Endodermal cell (in vitro differentiated cells): ENCODE measurements at regions not wholly inside any gene's neighbourhood (a gene's known extent, or its start where the extent isn't known, plus 50 kb on each side); places are given as distances from the start of the nearest gene placed in this dataset.
"Not testable (repeated sequence)": the region's sequence is repeated elsewhere in the genome, so short reads cannot be mapped to it uniquely, and the experiment has no call there.

Source experiments
- DNase-seq: peaks from one replicate; pipeline ENCODE4 v3.0.0-alpha.2; 2017
- H3K27ac ChIP-seq: 2 replicates; pipeline ENCODE4 v1.5.1; 2013; ENCODE audit warnings: mild to moderate bottlenecking, low read depth, low read length, moderate library complexity
- H3K27me3 ChIP-seq: 2 replicates; pipeline ENCODE4 v1.6.1; 2013; ENCODE audit warnings: mild to moderate bottlenecking, low read length, moderate library complexity; ENCODE audit not compliant: insufficient read depth, control insufficient read depth, poor library complexity, severe bottlenecking
- H3K36me3 ChIP-seq: 2 replicates; pipeline ENCODE4 v1.7.0; 2013; ENCODE audit warnings: mild to moderate bottlenecking, low read length, moderate library complexity; ENCODE audit not compliant: control insufficient read depth, insufficient read depth
- H3K4me1 ChIP-seq: one replicate; pipeline ENCODE4 v1.7.0; 2013; ENCODE audit warnings: low read length; ENCODE audit not compliant: control insufficient read depth, insufficient read depth
- H3K4me3 ChIP-seq: 2 replicates; pipeline ENCODE4 v1.5.1; 2013; ENCODE audit warnings: mild to moderate bottlenecking, low read length, moderate library complexity
- H3K9ac ChIP-seq: 2 replicates; pipeline ENCODE4 v1.6.1; 2013; ENCODE audit warnings: mild to moderate bottlenecking, low read length, moderate library complexity; ENCODE audit not compliant: poor library complexity, severe bottlenecking; ENCODE audit errors: extremely low read depth
- H3K9me3 ChIP-seq: 2 replicates; pipeline ENCODE4 v1.6.1; 2013; ENCODE audit warnings: mild to moderate bottlenecking, low read length, moderate library complexity; ENCODE audit not compliant: control insufficient read depth
- H3K27ac Mint-ChIP-seq: 2 replicates; pipeline ENCODE4 v1.8.0; 2020; ENCODE audit warnings: mixed read lengths
- H3K27me3 Mint-ChIP-seq: 2 replicates; pipeline ENCODE4 v1.8.0; 2021; ENCODE audit warnings: mild to moderate bottlenecking, mixed read lengths; ENCODE audit not compliant: insufficient read depth
- H3K36me3 Mint-ChIP-seq: 2 replicates; pipeline ENCODE4 v1.8.0; 2020; ENCODE audit warnings: low read depth, mixed read lengths
- H3K4me1 Mint-ChIP-seq: 2 replicates; pipeline ENCODE4 v1.8.0; 2020; ENCODE audit warnings: mixed read lengths
- H3K4me3 Mint-ChIP-seq: 2 replicates; pipeline ENCODE4 v1.8.0; 2020; ENCODE audit warnings: mild to moderate bottlenecking, moderate library complexity, mixed read lengths
- H3K9me3 Mint-ChIP-seq: 2 replicates; pipeline ENCODE4 v1.8.0; 2020; ENCODE audit warnings: mild to moderate bottlenecking, mixed read lengths
- WGBS, 2 experiments: methylation state at CpG; one replicate each; pipeline versions ENCODE4 v1.1.5 to v1.1.7; 2013; ENCODE audit warnings: missing lambda C conversion rate in 2 of 2, mixed read lengths in 1 of 2; ENCODE audit not compliant: insufficient coverage in 1 of 2, insufficient read length in 1 of 2; 5-methylcytosine and 5-hydroxymethylcytosine counted together

DNA sequence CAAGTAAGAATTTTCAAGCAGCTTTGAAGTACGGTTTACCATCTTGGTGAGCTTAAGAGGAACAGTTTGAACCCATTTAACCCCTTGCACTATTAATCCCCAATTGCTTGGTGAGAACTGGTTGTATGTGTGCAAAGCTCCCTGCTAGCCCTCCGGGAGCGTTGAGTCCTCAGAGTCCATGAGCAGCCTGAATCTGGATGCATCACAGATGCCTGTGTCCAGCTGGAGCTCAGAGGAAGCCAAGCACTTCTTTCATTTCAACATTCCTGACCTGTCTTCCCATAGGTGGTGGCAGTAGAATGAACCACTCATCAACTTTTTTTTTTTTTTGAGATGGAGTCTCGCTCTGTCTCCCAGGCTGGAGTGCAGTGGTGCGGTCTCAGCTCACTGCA lies 199.9 kb upstream of the IRF2BP2 start:
- H3K27ac ChIP-seq, H3K27me3 Mint-ChIP-seq: not testable (repeated sequence)
- 85% methylated on average over 3 of the region's 5 CpGs; no CpG with 5 or more reads in 1 of the 2 experiments for WGBS, 2 experiments

GRCh38 chr1:234808943-234809853 lies 199.2 kb upstream of the IRF2BP2 start:
- WGBS, 2 experiments, result 85 to 95% methylated on average over 6 to 12 of the region's 23 CpGs
- not testable (repeated sequence) for H3K27me3 Mint-ChIP-seq

More for the DNA sequence above, 199.9 kb upstream of the IRF2BP2 start:
- not testable (repeated sequence) for H3K9me3 ChIP-seq, H3K4me3 ChIP-seq, H3K9ac ChIP-seq, H3K4me1 ChIP-seq, H3K27ac Mint-ChIP-seq, H3K27me3 ChIP-seq, H3K36me3 Mint-ChIP-seq, DNase-seq, H3K9me3 Mint-ChIP-seq, H3K36me3 ChIP-seq, H3K4me1 Mint-ChIP-seq, H3K4me3 Mint-ChIP-seq

GRCh38 chr1:234808459-234808858 lies 198.5 kb upstream of the IRF2BP2 start:
- not testable (repeated sequence) for H3K27me3 ChIP-seq, H3K4me1 ChIP-seq, H3K27me3 Mint-ChIP-seq, H3K27ac ChIP-seq, H3K27ac Mint-ChIP-seq, H3K4me1 Mint-ChIP-seq, DNase-seq, H3K9me3 ChIP-seq, H3K9ac ChIP-seq, H3K36me3 ChIP-seq, H3K36me3 Mint-ChIP-seq, H3K4me3 Mint-ChIP-seq, H3K4me3 ChIP-seq, H3K9me3 Mint-ChIP-seq
- WGBS, 2 experiments, result 20 to 21% methylated on average over 1 of the region's 7 CpGs

More at GRCh38 chr1:234808943-234809853, 199.2 kb upstream of the IRF2BP2 start:
- DNase-seq, H3K4me1 ChIP-seq, H3K27ac ChIP-seq, H3K9me3 Mint-ChIP-seq, H3K4me3 ChIP-seq, H3K36me3 Mint-ChIP-seq, H3K27me3 ChIP-seq, H3K4me1 Mint-ChIP-seq, H3K9ac ChIP-seq, H3K36me3 ChIP-seq, H3K4me3 Mint-ChIP-seq, H3K27ac Mint-ChIP-seq, H3K9me3 ChIP-seq: not testable (repeated sequence)

DNA sequence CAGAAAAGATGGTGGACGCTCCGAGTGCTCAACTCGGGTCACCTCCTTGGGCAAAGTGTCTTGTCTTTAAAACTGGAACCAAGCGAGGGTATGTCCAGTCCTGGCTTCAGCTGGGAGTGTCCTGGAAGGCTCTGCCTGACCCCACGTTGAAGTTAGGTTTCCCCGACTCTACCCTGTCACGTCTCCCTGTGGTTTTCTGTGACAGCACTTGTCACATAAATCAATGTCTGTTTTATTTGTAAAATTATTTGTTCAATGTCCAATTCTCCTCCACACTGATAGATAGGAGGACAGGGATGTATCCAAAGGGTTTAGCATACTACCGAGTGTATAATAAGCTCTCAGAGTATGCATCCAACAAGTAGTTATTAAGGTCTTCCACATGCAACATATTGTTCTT lies 197.7 kb upstream of the IRF2BP2 start:
- H3K27ac Mint-ChIP-seq, H3K36me3 ChIP-seq, H3K4me3 ChIP-seq, H3K27me3 ChIP-seq, H3K27ac ChIP-seq, DNase-seq, H3K36me3 Mint-ChIP-seq, H3K9me3 Mint-ChIP-seq, H3K4me3 Mint-ChIP-seq, H3K4me1 Mint-ChIP-seq, H3K9me3 ChIP-seq, H3K9ac ChIP-seq, H3K27me3 Mint-ChIP-seq, H3K4me1 ChIP-seq: not testable (repeated sequence)
- 92% methylated on average over 3 of the region's 8 CpGs; no CpG with 5 or more reads in 1 of the 2 experiments for WGBS, 2 experiments

DNA sequence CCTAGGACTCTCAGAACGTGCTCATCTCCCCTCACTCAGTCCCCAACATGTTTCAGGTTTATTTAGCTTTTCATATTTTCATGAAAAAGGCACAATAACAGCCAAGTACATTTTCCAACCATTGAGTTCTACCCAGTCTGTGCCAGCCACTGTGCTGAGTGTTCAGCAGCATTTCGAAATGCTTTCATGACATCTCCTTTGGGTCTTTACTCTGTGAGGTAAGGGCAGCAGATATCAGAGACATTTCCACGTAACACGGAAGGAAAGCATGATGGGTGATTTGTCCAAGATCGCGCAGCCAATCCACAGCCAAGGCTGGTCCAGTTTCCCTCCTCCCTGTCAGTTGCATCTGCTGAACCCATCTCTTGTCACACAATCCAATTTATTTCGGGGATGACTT lies 192.6 kb upstream of the IRF2BP2 start:
- H3K4me1 Mint-ChIP-seq, H3K36me3 Mint-ChIP-seq, H3K36me3 ChIP-seq, H3K9ac ChIP-seq, H3K27me3 Mint-ChIP-seq, H3K27ac ChIP-seq, H3K4me1 ChIP-seq, H3K9me3 ChIP-seq, H3K4me3 Mint-ChIP-seq, H3K4me3 ChIP-seq, H3K9me3 Mint-ChIP-seq, H3K27me3 ChIP-seq, H3K27ac Mint-ChIP-seq, DNase-seq: not testable (repeated sequence)
- 94 to 100% methylated on average over 4 to 7 of the region's 7 CpGs for WGBS, 2 experiments

DNA sequence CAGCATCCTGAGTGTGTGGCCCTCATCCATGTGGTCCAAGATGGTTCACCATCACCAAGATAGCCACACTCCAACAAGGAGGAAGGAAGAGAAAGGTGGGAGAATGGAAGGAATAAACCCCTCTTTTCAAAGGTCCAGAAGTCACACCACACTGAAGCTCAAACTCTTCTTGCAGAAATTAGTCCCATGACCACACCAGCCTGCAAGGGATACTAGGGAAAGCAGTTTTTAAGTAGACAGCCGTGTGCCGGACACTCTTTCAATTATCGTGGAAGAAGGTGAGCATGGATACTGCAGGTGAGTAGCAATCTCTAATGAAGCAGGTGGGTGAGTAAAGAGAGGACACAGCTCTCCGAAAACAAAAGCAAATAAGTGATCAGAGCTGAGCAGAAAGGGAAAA lies 191.7 kb upstream of the IRF2BP2 start:
- not testable (repeated sequence) for H3K27me3 ChIP-seq, H3K4me3 Mint-ChIP-seq, H3K9me3 ChIP-seq, H3K9me3 Mint-ChIP-seq, H3K36me3 Mint-ChIP-seq, H3K4me1 Mint-ChIP-seq, H3K4me3 ChIP-seq, H3K4me1 ChIP-seq, DNase-seq, H3K27ac Mint-ChIP-seq, H3K27me3 Mint-ChIP-seq, H3K36me3 ChIP-seq, H3K9ac ChIP-seq, H3K27ac ChIP-seq
- WGBS, 2 experiments, result 95 to 100% methylated on average over 1 to 4 of the region's 4 CpGs

- not testable (repeated sequence) for H3K27me3 ChIP-seq, H3K27ac Mint-ChIP-seq
Observed at GRCh38 chr1:234801147-234801546, 191.2 kb upstream of the IRF2BP2 start.

More at GRCh38 chr1:234801147-234801546, 191.2 kb upstream of the IRF2BP2 start:
- H3K27ac ChIP-seq, H3K9me3 ChIP-seq, H3K36me3 Mint-ChIP-seq, H3K27me3 Mint-ChIP-seq, H3K9me3 Mint-ChIP-seq, H3K4me3 ChIP-seq, H3K36me3 ChIP-seq, H3K4me1 Mint-ChIP-seq, H3K9ac ChIP-seq, DNase-seq, H3K4me1 ChIP-seq, H3K4me3 Mint-ChIP-seq: not testable (repeated sequence)
- WGBS, 2 experiments, result no CpG with 5 or more reads among the region's 2 CpGs
